Endothelial cell of umbilical vein (primary cell): ENCODE measurements at regions not wholly inside any gene's neighbourhood (a gene's known extent, or its start where the extent isn't known, plus 50 kb on each side); places are given as distances from the start of the nearest gene placed in this dataset.

Experiments
- JUN ChIP-seq: IDR thresholded peaks from 2 replicates; pipeline ENCODE4 v1.6.1; 2011; ENCODE audit warnings: borderline replicate concordance, low read depth; ENCODE audit not compliant: insufficient read length, insufficient read depth
- POLR2A ChIP-seq: IDR thresholded peaks from 2 replicates; pipeline ENCODE4 v1.6.1; 2012; ENCODE audit warnings: low read depth, mild to moderate bottlenecking, control low read depth, low read length
- POLR2AphosphoS5 ChIP-seq: IDR thresholded peaks from 2 replicates; pipeline ENCODE4 v1.6.1; 2012; ENCODE audit warnings: low read depth, mild to moderate bottlenecking, control low read depth, low read length, moderate library complexity; ENCODE audit not compliant: insufficient read depth
- TF ChIP-seq, protein P1 (sequence below), 2 donors: IDR thresholded peaks; 1 replicate in 1 of 2; 2 replicates in 1 of 2; pipeline ENCODE4 v1.5.1; 2011; ENCODE audit warnings: low read length in 2 of 2, mild to moderate bottlenecking in 2 of 2, moderate library complexity in 2 of 2, control low read depth in 1 of 2, inconsistent platforms in 1 of 2, low read depth in 1 of 2; ENCODE audit not compliant: insufficient read depth in 1 of 2; ENCODE audit errors: extremely low read depth in 1 of 2

DNA sequence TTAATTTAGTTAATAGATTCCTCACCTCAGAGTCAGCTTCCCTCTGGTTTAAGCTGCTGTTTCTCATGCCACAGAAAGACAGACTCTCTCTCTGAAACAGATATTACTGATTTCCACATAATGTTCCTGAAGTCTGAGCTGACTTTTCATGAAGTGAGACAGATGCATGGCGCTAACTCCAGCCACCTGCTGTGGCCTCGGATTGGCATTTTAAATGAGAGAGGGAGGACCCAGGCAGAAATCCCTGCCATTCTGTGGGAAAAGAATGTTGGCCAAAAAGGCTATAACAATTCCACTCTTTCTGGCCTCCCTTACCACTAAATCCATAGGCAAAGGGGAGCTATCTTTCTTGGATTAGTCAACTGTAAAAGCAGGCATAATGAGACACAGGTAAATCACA lies 354.1 kb upstream of the CDH4 start:
- TF ChIP-seq POLR2AphosphoS5 (no peak), POLR2A (no peak), JUN (no peak)
- TF ChIP-seq, protein P1, sequence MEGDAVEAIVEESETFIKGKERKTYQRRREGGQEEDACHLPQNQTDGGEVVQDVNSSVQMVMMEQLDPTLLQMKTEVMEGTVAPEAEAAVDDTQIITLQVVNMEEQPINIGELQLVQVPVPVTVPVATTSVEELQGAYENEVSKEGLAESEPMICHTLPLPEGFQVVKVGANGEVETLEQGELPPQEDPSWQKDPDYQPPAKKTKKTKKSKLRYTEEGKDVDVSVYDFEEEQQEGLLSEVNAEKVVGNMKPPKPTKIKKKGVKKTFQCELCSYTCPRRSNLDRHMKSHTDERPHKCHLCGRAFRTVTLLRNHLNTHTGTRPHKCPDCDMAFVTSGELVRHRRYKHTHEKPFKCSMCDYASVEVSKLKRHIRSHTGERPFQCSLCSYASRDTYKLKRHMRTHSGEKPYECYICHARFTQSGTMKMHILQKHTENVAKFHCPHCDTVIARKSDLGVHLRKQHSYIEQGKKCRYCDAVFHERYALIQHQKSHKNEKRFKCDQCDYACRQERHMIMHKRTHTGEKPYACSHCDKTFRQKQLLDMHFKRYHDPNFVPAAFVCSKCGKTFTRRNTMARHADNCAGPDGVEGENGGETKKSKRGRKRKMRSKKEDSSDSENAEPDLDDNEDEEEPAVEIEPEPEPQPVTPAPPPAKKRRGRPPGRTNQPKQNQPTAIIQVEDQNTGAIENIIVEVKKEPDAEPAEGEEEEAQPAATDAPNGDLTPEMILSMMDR (IDR thresholded peaks at IDR 0.05; ENCODE audit: extremely low read depth in 1 of 2, insufficient read depth in 1 of 2, low read depth in 1 of 2, low read length in 2 of 2) = no peak
